HL-60/S4 treated with phorbol 12-myristate 13-acetate at 8.2 ng/mL for 4 days and 3 days (cell line): ENCODE measurements at regions not wholly inside any gene's neighbourhood (a gene's known extent, or its start where the extent isn't known, plus 50 kb on each side); places are given as distances from the start of the nearest gene placed in this dataset.
"Not testable (repeated sequence)": the region's sequence is repeated elsewhere in the genome, so short reads cannot be mapped to it uniquely, and the experiment has no call there.

ENCODE experiments used
- in situ Hi-C: fragments of 300-500 bp; cut with MboI; formaldehyde crosslinking; loops from 2 replicates; pipeline ENCODE4 v1.15.0; 2022; ENCODE audit warnings: low sequenced_read_pairs

GRCh38 chr14:34180869-34181268 lies 230.0 kb upstream of the EGLN3 start:
- in situ Hi-C loops, result no loop called here

GRCh38 chr14:34180434-34180833 lies 229.6 kb upstream of the EGLN3 start:
- in situ Hi-C loops, result no loop called here

GRCh38 chr14:34179727-34180126 lies 228.9 kb upstream of the EGLN3 start:
- in situ Hi-C loops, result no loop called here

- in situ Hi-C loops, result no loop called here
Observed at GRCh38 chr14:34177466-34177865, 226.6 kb upstream of the EGLN3 start.

- in situ Hi-C loops, result no loop called here
Observed at GRCh38 chr14:34175574-34175973, 224.7 kb upstream of the EGLN3 start.

- in situ Hi-C loops, result no loop called here
Observed at GRCh38 chr14:34174973-34175372, 224.1 kb upstream of the EGLN3 start.

GRCh38 chr14:34173916-34174315 lies 223.0 kb upstream of the EGLN3 start:
- in situ Hi-C loops, result no loop called here

GRCh38 chr14:34172550-34173368 lies 221.9 kb upstream of the EGLN3 start:
- in situ Hi-C loops, result no loop called here

GRCh38 chr14:34172173-34172451 lies 221.2 kb upstream of the EGLN3 start:
- in situ Hi-C loops, result no loop called here

- in situ Hi-C loops, result no loop called here
Observed at GRCh38 chr14:34171431-34172172, 220.7 kb upstream of the EGLN3 start.

GRCh38 chr14:34170882-34171281 lies 220.0 kb upstream of the EGLN3 start:
- in situ Hi-C loops, result no loop called here

- in situ Hi-C loops, result no loop called here
Observed at GRCh38 chr14:34169561-34169960, 218.7 kb upstream of the EGLN3 start.

GRCh38 chr14:34168656-34169055 lies 217.8 kb upstream of the EGLN3 start:
- in situ Hi-C loops, result no loop called here

GRCh38 chr14:34165847-34166350 lies 215.0 kb upstream of the EGLN3 start:
- in situ Hi-C loops, result no loop called here

GRCh38 chr14:34164162-34164864 lies 213.4 kb upstream of the EGLN3 start:
- in situ Hi-C loops, result no loop called here

GRCh38 chr14:34161351-34162082 lies 210.6 kb upstream of the EGLN3 start:
- in situ Hi-C loops, result no loop called here

- in situ Hi-C loops, result no loop called here
Observed at GRCh38 chr14:34160619-34161018, 209.7 kb upstream of the EGLN3 start.

GRCh38 chr14:34157651-34158050 lies 206.8 kb upstream of the EGLN3 start:
- in situ Hi-C loops, result no loop called here

GRCh38 chr14:34147461-34147860 lies 196.6 kb upstream of the EGLN3 start:
- in situ Hi-C loops, result no loop called here

- in situ Hi-C loops, result not testable (repeated sequence)
Observed at GRCh38 chr14:34140127-34140526, 189.3 kb upstream of the EGLN3 start.
